RPMI7951 (cell line): ENCODE measurements at regions not wholly inside any gene's neighbourhood (a gene's known extent, or its start where the extent isn't known, plus 50 kb on each side); places are given as distances from the start of the nearest gene placed in this dataset.

Experiments used
- DNase-seq: peaks from one replicate; pipeline ENCODE4 v3.0.0-alpha.2; 2012; ENCODE audit warnings: low read depth

DNA sequence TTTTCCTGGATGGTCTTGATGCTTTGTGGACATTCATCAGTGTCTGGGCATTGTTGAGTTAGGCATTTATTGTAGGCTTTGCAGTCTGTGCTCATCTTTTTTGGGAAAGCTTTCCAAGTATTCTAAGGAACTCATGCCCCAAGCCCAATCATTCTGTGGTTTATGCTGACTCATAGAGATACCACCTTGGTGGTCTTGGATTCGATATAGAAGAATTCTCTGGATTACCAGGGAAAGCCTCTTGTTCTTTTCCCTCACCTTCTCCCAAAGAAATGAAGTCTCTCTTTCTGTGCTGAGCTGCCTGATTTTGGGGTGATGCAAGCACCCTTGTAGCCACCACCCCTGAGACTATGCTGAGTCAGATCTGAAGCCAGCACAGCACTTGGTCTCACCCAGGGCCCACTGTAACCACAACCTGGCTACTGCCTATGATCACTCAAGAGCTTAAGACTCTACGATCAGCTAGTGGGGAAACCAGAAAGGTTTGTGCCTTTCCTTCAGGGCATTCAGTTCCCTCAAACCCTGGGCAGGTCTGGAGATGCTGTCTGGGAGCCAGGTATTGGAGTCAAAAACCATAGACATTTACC is 422.6 kb downstream of the NUF2 start:
- DNase-seq, result no peak

DNA sequence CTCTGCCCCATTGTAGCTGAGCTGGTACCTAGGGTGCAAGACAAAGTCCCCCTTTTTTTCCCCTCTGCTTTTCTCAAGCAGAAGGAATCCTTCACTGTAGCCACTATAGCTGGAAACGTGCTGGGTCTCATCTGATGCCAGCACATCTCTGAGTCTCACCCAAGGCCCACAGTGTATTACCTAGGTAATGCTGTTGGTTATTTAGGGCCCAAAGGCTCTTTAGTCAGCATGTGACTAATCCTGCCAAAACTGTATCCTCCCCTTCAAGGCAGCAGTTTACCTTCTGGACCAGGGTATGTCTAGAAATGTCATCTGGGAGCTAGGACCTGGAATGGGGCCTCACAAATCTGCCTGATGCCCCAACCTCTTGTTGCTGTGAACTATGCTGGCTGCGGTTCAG is 423.4 kb downstream of the NUF2 start:
- DNase-seq, result no peak

DNA sequence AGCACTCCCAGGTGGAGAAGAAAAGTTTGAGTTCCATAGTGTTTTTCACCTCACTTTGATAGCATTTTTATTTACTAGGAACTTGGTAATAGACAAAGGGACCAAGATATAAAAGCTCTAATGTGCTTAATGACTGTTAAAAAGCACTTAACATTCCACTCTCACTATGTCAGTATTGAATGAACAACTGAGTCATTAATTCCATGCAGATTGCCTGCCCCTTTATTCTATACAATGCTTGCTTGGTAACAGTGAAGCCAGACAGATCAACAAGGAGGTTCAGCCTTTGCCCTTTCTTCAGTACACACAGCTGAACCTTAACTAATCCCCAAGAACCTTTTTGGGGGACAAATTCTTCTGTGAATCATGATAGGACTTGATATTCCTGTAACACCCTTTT is 425.5 kb downstream of the NUF2 start:
- DNase-seq, result no peak

GRCh38 chr1:163747855-163748254 is 426.1 kb downstream of the NUF2 start:
- no peak for DNase-seq

GRCh38 chr1:163758977-163759670 is 437.4 kb downstream of the NUF2 start:
- no peak for DNase-seq

DNA sequence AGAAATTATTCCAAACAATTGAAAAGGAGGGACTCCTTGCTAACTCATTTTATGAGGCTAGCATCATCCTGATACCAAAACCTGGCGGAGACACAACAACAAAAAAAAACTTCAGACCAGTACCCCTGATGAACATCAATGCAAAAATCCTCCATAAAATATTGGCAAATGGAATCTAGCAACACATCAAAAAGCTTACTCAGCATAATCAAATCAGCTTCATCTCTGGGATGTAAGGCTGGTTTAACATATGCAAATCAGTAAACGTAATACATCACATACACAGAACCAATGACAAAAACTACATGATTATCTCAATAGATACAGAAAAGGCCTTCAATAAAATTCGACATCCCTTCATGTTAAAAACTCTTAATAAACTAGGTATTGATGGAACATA is 440.1 kb downstream of the NUF2 start:
- no peak for DNase-seq

DNA sequence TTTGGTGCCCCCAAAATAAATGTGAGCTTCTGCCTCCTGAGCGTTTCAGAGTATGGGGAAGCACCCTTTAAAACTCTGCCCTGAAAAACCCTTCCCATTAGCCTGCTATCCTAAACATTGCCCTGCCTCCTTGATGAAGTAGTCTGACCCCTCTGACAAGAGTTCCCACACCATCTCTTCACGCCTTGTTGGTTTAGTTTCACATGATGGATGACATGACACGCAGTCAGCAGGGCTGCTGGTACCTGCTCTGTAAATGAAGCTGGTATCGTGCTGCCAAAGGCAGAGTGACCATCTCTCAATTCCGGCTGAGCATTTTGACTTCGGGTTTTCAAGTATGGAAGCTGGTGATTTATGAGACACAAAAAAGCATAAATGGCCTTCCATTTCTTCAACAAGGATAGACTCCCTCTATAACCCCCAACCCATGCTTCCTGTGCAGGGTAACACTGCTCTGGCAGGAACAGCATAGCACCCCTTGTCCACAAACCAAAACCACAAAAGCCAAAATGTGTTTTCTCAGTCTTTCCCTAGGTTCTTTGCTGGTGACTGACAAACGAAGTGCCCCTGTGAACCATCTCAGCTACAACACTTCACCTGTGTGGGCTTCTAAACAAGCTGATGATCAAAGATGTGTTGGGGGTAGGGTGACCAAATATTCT is 444.6 kb downstream of the NUF2 start:
- DNase-seq, result no peak

- DNase-seq, result no peak
Measured at GRCh38 chr1:163768576-163768975, 446.8 kb downstream of the NUF2 start.

DNA sequence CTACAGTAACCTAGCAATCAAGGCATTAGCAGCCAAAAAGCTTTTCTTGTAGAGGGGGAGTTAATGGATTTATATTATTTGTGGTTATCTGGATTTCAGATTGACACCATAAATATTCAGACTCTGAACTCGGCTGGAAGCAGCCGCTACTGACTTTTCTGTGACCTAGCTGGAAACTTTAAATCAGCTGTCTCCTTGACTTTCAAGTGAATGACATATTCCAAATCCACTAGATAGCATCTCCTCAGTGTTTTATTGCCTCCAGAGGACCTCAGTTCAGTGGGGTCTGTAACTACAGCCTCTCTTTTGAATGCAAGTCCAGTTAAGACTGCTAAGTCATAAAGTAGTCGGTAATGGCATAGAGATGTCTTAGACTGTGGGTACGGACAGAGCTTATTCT is 448.5 kb downstream of the NUF2 start:
- no peak for DNase-seq

DNA sequence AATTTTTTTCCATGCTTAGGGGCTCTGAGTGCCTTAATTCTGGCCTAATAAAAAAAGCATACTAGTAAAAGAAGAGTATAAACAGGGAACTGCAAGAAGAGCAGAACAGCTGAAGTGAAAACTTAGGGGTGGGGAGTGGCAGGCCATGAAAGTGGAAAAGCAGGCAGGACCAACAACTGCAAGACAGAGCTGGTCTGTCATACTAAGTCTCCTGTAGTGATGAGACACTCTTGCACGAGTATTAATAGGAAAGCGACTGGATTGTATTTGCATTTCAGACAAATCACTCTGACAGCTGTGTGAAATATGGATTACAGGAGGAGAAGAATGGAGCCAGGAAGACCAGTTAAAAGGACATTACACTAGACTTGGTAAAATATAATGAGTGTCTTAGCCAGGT is 449.9 kb downstream of the NUF2 start:
- no peak for DNase-seq

GRCh38 chr1:163772246-163772645 is 450.5 kb downstream of the NUF2 start:
- DNase-seq, result no peak

DNA sequence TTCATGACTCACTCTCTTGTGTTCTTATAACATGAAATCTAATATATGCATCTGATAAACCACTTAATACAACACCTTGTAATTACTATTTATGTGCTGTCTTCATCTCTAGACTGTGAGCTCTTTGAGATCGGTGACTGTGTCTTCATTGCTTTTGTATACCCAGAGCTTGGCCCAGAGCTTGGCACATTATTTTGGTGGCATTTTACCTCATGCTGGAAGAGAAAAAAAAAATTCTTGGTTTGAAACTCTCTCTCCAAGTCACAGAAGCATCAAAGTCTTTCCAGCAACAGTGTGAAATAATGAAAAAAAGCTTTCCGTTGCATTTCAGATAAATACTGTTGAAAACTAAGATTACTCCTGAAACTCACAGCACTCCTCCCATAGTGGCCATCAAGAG is 451.6 kb downstream of the NUF2 start:
- no peak for DNase-seq

DNA sequence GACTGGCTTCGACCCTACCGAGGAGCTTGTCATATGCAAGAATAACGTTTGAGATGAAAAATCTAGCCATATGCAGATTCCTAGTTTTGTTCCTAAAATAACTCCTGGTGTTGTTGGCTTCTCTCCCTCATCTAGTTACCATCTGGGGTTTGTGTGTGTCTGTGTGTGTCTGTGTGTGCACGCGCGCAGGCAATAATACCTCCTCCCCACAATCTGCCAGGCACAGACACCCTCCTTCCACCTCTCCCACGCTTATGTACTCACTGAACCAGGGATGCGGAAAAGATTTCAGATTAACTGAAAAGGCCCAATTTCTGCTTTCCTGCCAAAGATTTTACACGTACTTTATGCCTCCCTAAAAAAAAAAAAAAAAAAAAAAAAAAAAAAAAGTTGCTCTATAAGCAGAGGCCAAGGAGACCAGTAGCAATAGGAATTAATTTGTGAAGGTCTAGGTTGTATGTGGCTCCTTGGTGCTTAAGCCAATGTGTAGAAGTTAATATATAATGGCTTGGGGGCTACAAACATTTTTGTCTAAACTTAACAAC is 452.7 kb downstream of the NUF2 start:
- DNase-seq, result no peak

DNA sequence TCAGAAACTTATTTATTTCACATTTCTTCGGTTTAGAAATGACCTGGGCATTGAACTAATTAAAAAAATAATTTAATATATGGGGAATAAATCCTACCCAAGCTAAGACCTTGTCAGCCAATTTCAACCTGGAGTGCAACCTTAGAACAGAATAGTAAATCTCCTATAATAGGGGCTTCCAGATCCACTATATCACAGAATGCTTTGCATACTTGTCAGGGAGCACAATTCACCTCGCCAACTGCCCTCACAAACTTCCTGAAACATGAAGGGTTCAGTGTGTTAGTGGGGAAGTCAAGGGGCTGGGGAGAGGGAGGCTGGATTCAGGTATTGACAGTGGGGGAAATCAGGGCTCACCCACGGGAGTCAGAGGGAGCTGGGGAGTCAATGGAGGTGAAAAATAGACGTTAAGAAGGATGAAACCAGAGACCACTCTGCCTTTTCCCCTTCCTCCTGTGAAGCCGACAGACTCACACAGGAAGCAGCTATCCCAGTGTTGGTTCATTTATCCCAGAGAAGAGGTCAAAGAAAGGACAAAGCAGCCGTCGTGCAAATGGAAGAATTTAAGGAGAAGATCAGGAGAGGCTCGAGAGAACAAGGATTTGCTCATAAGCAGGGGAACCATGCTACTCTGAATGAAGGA is 453.3 kb downstream of the NUF2 start:
- DNase-seq, result no peak

- DNase-seq, result no peak
Measured at GRCh38 chr1:163777205-163777604, 455.5 kb downstream of the NUF2 start.

- DNase-seq, result no peak
Measured at GRCh38 chr1:163781146-163781545, 459.4 kb downstream of the NUF2 start.

DNA sequence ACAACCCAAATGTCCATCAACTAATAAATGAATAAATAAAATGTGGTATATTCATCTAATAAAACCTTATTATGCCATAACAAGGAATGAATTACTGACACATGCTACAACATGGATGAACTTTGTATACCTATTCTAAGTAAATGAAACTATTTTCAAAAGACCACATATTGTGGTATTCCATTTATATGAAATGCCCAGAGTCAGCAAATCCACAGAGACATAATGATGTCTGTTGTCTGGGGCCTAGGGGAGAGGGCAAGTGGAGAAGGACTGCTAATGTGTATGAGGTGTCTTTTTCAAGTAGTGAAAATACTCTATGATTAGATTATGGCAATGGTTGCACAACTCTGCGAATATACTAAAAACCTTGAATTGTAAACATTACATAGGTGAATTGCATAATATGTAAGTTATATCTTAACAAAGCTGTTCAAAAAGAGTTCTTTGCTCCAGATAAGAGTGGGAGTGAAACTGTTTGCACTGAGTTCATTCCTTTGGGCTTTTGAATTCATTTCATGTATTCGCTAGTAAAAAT is 464.2 kb downstream of the NUF2 start:
- DNase-seq, result no peak

- no peak for DNase-seq
Measured at GRCh38 chr1:163789911-163790310, 468.2 kb downstream of the NUF2 start.

- no peak for DNase-seq
Measured at GRCh38 chr1:163794551-163794950, 472.8 kb downstream of the NUF2 start.

DNA sequence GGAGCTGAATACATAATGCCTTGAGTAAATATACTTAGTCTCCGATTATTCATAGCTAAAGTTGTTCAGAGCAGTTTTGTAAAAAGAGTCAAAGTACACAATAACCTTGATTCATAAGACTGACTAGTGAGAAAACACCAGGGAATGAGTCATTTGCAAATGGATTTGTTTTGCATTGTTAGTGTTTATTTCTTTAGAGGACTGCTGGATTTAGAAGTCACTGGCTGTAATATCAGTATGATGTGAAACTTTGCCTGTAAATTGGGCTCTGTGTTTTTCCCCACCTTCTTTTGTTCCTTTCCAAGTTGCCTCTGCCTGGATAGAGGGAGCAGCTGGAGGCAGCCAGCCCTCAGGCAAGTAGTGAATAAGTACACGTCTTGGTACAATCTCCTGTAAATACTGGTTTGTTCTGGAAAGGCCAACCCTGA is 474.7 kb downstream of the NUF2 start:
- DNase-seq, result no peak

DNA sequence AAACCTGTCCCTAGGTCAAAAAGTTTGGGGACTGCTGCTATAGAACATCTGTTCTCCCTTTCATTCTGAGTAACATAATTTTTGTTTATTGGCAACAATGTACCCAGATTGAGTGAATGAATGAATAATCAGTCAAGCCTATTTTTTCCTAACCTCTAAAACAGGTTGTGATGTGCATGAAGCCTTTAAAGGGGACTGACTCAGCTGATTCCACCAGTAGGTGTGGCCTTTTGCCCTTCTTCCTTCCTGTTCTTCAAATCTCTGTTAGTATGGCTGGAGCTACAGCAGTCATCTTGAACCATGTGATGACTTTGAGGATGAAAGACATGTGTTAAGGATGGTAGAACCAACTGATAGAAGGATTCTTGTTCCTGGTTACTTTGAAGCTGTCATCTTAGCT is 476.1 kb downstream of the NUF2 start:
- DNase-seq, result no peak

DNA sequence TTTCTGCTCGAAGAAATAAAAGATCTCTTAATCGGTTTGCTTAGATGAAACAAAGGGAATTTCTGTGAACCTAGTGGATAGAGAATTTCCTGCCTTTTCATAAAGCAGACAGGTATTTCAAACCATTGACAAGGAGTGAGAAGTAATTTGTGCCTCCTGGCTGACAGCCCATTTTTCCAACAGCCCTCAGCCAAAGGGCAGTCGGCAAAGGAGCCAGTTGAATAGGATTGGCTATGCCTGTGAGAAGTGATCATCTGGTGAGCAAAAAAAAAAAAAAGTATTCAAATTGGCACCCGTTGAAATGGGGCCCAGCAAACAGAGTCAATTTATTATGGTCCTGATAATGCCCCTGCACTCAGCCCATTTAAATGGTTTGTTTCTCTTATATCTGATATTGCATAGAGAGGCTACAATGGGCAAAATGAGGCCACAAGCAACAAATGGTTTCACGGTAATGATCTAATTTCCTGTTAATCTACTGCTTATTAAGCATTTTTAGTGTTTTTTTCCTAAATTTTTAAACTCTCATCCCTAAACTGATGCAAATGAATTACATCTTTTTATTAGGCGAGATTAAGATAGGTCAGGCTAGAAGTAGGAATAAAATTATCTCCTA is 477.5 kb downstream of the NUF2 start:
- no peak for DNase-seq
